Activated naive CD8-positive, alpha-beta T cell treated with anti-CD3 and anti-CD28 coated beads, Interleukin-2, amount 10 ng/mL, durations not matched to agents 7 days and 5 days (primary cell): ENCODE measurements at regions not wholly inside any gene's neighbourhood (a gene's known extent, or its start where the extent isn't known, plus 50 kb on each side); places are given as distances from the start of the nearest gene placed in this dataset.

Source experiments
- ATAC-seq: fragments of 150-1000 bp; cut with Tn5 transposase; one replicate; pipeline ENCODE4 v1.10.0; 2021; ENCODE audit warnings: low read depth, moderate library complexity
- POLR2A ChIA-PET: fragments of 350-600 bp; sonication (Branson Sonifier 250); formaldehyde crosslinking; loops from one replicate; lab custom pipeline; 2021; ENCODE audit warnings: antibody characterized with exemption; lab: Charles Lee
- DNase-seq: peaks from one replicate; pipeline ENCODE4 v3.0.0; 2021
- H3K27ac Mint-ChIP-seq: one replicate; pipeline ENCODE4 v1.8.0; 2022; ENCODE audit warnings: mild to moderate bottlenecking, mixed read lengths
- H3K27me3 Mint-ChIP-seq: one replicate; pipeline ENCODE4 v1.8.0; 2022; ENCODE audit warnings: mild to moderate bottlenecking, moderate library complexity, mixed read lengths
- H3K36me3 Mint-ChIP-seq: one replicate; pipeline ENCODE4 v1.8.0; 2021; ENCODE audit warnings: mild to moderate bottlenecking, mixed read lengths
- H3K4me1 Mint-ChIP-seq: one replicate; pipeline ENCODE4 v1.8.0; 2021; ENCODE audit warnings: mixed read lengths
- H3K4me3 Mint-ChIP-seq: one replicate; pipeline ENCODE4 v1.8.0; 2022; ENCODE audit warnings: mild to moderate bottlenecking, moderate library complexity, mixed read lengths
- H3K9me3 Mint-ChIP-seq: one replicate; pipeline ENCODE4 v1.8.0; 2021; ENCODE audit warnings: mixed read lengths

- no peaks in the 10 kb centered on the region for H3K9me3 Mint-ChIP-seq
- POLR2A ChIA-PET = no interaction called here
- no peak overlapping the region for H3K4me3 Mint-ChIP-seq
- no peaks in the 10 kb centered on the region for H3K4me1 Mint-ChIP-seq
- no peak for DNase-seq
- no peaks in the 10 kb centered on the region for H3K27me3 Mint-ChIP-seq
- H3K27ac Mint-ChIP-seq = no peak overlapping the region
- no peak for ATAC-seq
- no peaks in the 10 kb centered on the region for H3K36me3 Mint-ChIP-seq
These were observed 503.7 kb downstream of the SPATA31D1 start for GRCh38 chr9:82492274-82492673.

GRCh38 chr9:82495884-82496777, 507.6 kb downstream of the SPATA31D1 start:
- DNase-seq = no peak
- no peaks in the 10 kb centered on the region for H3K9me3 Mint-ChIP-seq
- POLR2A ChIA-PET = no interaction called here
- ATAC-seq = no peak
- H3K27me3 Mint-ChIP-seq = no peaks in the 10 kb centered on the region
- H3K4me3 Mint-ChIP-seq = no peak overlapping the region
- no peaks in the 10 kb centered on the region for H3K36me3 Mint-ChIP-seq
- no peak overlapping the region for H3K27ac Mint-ChIP-seq
- no peaks in the 10 kb centered on the region for H3K4me1 Mint-ChIP-seq

- no peaks in the 10 kb centered on the region for H3K36me3 Mint-ChIP-seq
- no peaks in the 10 kb centered on the region for H3K27me3 Mint-ChIP-seq
These were observed 510.2 kb downstream of the SPATA31D1 start for GRCh38 chr9:82498541-82499317.

GRCh38 chr9:82499337-82499736, 510.8 kb downstream of the SPATA31D1 start:
- no peaks in the 10 kb centered on the region for H3K27me3 Mint-ChIP-seq

More at GRCh38 chr9:82498541-82499317, 510.2 kb downstream of the SPATA31D1 start:
- DNase-seq (no peak), ATAC-seq (no peak)
- Mint-ChIP-seq H3K27ac (no peak overlapping the region), H3K9me3 (peaks cover 2% of the 10 kb centered on the region), H3K4me3 (no peak overlapping the region), H3K4me1 (no peaks in the 10 kb centered on the region)
- POLR2A ChIA-PET = no interaction called here

GRCh38 chr9:82504620-82505019, 516.0 kb downstream of the SPATA31D1 start:
- no peaks in the 10 kb centered on the region for H3K36me3 Mint-ChIP-seq
- POLR2A ChIA-PET = no interaction called here
- no peaks in the 10 kb centered on the region for H3K4me1 Mint-ChIP-seq
- H3K9me3 Mint-ChIP-seq = peaks cover 6% of the 10 kb centered on the region
- no peak overlapping the region for H3K4me3 Mint-ChIP-seq
- H3K27ac Mint-ChIP-seq = no peak overlapping the region
- ATAC-seq (no peak), DNase-seq (no peak)
- H3K27me3 Mint-ChIP-seq = no peaks in the 10 kb centered on the region

More at GRCh38 chr9:82499337-82499736, 510.8 kb downstream of the SPATA31D1 start:
- H3K4me3 Mint-ChIP-seq = no peak overlapping the region
- no peaks in the 10 kb centered on the region for H3K4me1 Mint-ChIP-seq
- POLR2A ChIA-PET = no interaction called here
- peaks cover 2% of the 10 kb centered on the region for H3K9me3 Mint-ChIP-seq
- no peak overlapping the region for H3K27ac Mint-ChIP-seq
- H3K36me3 Mint-ChIP-seq = no peaks in the 10 kb centered on the region
- ATAC-seq (no peak), DNase-seq (no peak)

GRCh38 chr9:82511626-82512025, 523.1 kb downstream of the SPATA31D1 start:
- DNase-seq (no peak), ATAC-seq (no peak)
- H3K9me3 Mint-ChIP-seq = peaks cover 7% of the 10 kb centered on the region
- POLR2A ChIA-PET = no interaction called here
- no peak overlapping the region for H3K27ac Mint-ChIP-seq
- H3K36me3 Mint-ChIP-seq = no peaks in the 10 kb centered on the region
- H3K4me1 Mint-ChIP-seq = no peaks in the 10 kb centered on the region
- peaks cover 3% of the 10 kb centered on the region for H3K27me3 Mint-ChIP-seq
- H3K4me3 Mint-ChIP-seq = no peak overlapping the region

GRCh38 chr9:82512728-82513127, 524.2 kb downstream of the SPATA31D1 start:
- DNase-seq (no peak), ATAC-seq (no peak)
- peaks cover 7% of the 10 kb centered on the region for H3K9me3 Mint-ChIP-seq
- H3K4me1 Mint-ChIP-seq = no peaks in the 10 kb centered on the region
- POLR2A ChIA-PET = no interaction called here
- H3K27me3 Mint-ChIP-seq = peaks cover 3% of the 10 kb centered on the region
- H3K4me3 Mint-ChIP-seq = no peak overlapping the region
- H3K27ac Mint-ChIP-seq = no peak overlapping the region
- no peaks in the 10 kb centered on the region for H3K36me3 Mint-ChIP-seq

- ATAC-seq (no peak), DNase-seq (no peak)
- H3K4me1 Mint-ChIP-seq = no peaks in the 10 kb centered on the region
- no peak overlapping the region for H3K27ac Mint-ChIP-seq
- H3K4me3 Mint-ChIP-seq = no peak overlapping the region
- POLR2A ChIA-PET = no interaction called here
- peaks cover 3% of the 10 kb centered on the region for H3K27me3 Mint-ChIP-seq
- peaks cover 7% of the 10 kb centered on the region for H3K9me3 Mint-ChIP-seq
- no peaks in the 10 kb centered on the region for H3K36me3 Mint-ChIP-seq
These were observed 524.7 kb downstream of the SPATA31D1 start for GRCh38 chr9:82513242-82513751.

- Mint-ChIP-seq H3K4me1 (no peaks in the 10 kb centered on the region), H3K27ac (no peak overlapping the region), H3K9me3 (peaks cover 4% of the 10 kb centered on the region), H3K4me3 (no peak overlapping the region), H3K36me3 (no peaks in the 10 kb centered on the region), H3K27me3 (peaks cover 3% of the 10 kb centered on the region)
- DNase-seq (no peak), ATAC-seq (no peak)
- POLR2A ChIA-PET = no interaction called here
These were observed 525.6 kb downstream of the SPATA31D1 start for GRCh38 chr9:82513976-82514735.

- no peak overlapping the region for H3K4me3 Mint-ChIP-seq
These were observed 530.3 kb downstream of the SPATA31D1 start for GRCh38 chr9:82518868-82519267.

GRCh38 chr9:82519332-82519731, 530.8 kb downstream of the SPATA31D1 start:
- Mint-ChIP-seq H3K9me3 (peaks cover 4% of the 10 kb centered on the region), H3K36me3 (no peaks in the 10 kb centered on the region), H3K4me1 (no peaks in the 10 kb centered on the region), H3K27ac (no peak overlapping the region), H3K27me3 (no peaks in the 10 kb centered on the region), H3K4me3 (no peak overlapping the region)
- DNase-seq (no peak), ATAC-seq (no peak)
- POLR2A ChIA-PET = no interaction called here

More at GRCh38 chr9:82518868-82519267, 530.3 kb downstream of the SPATA31D1 start:
- Mint-ChIP-seq H3K27ac (no peak overlapping the region), H3K27me3 (no peaks in the 10 kb centered on the region), H3K36me3 (no peaks in the 10 kb centered on the region), H3K9me3 (peaks cover 4% of the 10 kb centered on the region), H3K4me1 (no peaks in the 10 kb centered on the region)
- ATAC-seq (no peak), DNase-seq (no peak)
- POLR2A ChIA-PET = no interaction called here

- POLR2A ChIA-PET = no interaction called here
- ATAC-seq (no peak), DNase-seq (no peak)
- H3K36me3 Mint-ChIP-seq = no peaks in the 10 kb centered on the region
- H3K4me3 Mint-ChIP-seq = no peak overlapping the region
- H3K9me3 Mint-ChIP-seq = peaks cover 16% of the 10 kb centered on the region
- H3K27me3 Mint-ChIP-seq = no peaks in the 10 kb centered on the region
- no peaks in the 10 kb centered on the region for H3K4me1 Mint-ChIP-seq
- H3K27ac Mint-ChIP-seq = no peak overlapping the region
These were observed 535.8 kb downstream of the SPATA31D1 start for GRCh38 chr9:82524407-82524806.

GRCh38 chr9:82526577-82526976, 536.4 kb downstream of the RASEF start:
- Mint-ChIP-seq H3K4me1 (no peaks in the 10 kb centered on the region), H3K27ac (no peak overlapping the region)
- POLR2A ChIA-PET = no interaction called here

More at GRCh38 chr9:82526577-82526976, 536.4 kb downstream of the RASEF start:
- Mint-ChIP-seq H3K27me3 (no peaks in the 10 kb centered on the region), H3K9me3 (peaks cover 13% of the 10 kb centered on the region), H3K36me3 (no peaks in the 10 kb centered on the region), H3K4me3 (no peak overlapping the region)
- ATAC-seq (no peak), DNase-seq (no peak)
